ENCODE measurements at regions not wholly inside any gene's neighbourhood (a gene's known extent, or its start where the extent isn't known, plus 50 kb on each side); places are given as distances from the start of the nearest gene placed in this dataset.

GRCh38 chr2:136191041-136191440 is 73.1 kb upstream of the CXCR4 start:
- DNase-seq (ENCODE audit: low read depth in 4 of 4, low spot score in 1 of 4): no peak

DNA sequence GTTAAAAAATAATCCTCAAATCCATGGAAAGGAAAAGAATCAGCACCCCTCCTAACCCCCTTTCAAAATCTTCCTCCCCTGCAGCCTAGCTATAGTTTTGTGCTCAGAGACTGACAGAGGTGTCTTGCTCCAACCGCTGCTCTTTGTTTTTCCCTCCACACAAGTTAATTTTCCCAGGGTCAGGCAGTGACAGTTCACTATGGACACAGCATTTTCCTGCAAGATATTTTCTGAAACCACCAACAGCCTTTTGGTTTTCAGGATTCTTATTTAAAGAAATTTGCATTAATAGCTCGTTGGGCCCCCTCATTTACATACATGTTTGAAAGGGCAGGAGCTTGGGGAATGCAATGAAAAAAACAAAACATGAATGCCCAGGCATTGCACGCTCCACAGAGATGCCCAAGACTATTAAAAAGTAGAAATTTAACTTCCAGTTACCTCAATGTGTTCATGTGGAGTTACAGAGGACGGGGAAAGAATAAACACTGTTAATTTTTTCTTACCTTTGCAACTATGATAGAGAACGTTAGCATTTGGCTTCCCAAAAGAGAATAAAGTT is 71.4 kb upstream of the CXCR4 start:
- no peak for DNase-seq (ENCODE audit: low read depth in 4 of 4, low spot score in 1 of 4)

DNA sequence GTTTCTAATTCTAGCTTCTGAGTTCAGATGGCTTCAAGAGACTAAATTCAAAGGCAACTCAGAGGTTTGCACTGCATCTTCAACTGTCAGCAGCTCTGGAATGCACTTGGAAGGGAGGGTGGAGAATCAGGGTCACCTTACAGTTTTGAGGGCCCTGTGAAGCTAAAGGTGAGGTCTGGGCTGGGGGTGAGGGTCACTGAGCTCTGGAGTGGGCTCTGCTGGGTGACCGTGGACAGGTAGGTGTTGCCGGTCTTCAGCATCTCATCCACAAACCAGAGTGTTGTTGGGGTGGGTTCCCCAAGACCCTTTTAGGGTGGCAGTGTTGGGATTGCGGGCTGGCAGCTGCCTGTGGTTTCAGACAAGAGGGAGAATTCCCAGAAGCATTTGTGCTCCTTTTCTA is 70.1 kb upstream of the CXCR4 start:
- DNase-seq (ENCODE audit: low read depth in 4 of 4, low spot score in 1 of 4): no peak

DNA sequence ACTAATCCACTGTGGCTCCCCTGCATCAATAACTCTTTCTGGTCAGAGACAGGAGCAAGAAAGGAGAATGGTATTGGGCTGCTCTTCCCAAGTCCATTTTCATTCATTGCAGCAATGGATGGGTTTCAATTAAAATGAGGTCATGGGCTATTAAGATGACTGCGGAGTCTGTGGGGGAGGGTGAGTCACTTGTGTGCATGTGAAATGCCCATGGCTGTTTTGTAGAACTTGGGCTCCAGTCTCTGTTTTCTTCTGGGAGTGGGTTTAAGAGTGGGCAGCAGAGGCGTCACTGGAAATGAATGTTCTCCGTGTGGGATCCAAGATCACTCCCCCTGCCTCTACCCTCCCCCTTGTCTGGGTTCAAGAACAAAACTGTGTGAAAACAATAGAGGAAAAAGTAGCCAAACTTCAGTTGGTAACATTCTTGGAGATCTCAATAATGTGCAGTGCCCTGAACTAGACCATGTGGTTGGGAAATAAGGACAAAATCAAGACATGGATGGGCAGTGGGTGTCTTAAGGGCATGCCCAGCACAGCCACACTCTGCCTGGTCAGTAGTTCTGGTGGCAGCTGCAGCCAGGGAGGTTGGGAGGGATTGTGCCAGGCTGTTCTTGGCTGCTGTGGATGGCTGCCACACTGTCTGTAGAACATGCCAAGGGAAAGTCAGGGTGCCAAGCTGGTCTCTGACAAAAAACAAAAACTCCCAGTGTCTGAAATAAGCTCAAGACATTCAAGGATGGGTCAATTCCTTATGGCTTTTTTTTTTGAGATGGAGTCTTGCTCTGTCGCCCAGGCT is 68.2 kb upstream of the CXCR4 start:
- no peak for DNase-seq (ENCODE audit: low read depth in 4 of 4, low spot score in 1 of 4)

- no peak for DNase-seq (ENCODE audit: low read depth in 4 of 4, low spot score in 1 of 4)
Measured at GRCh38 chr2:136183097-136183496, 65.1 kb upstream of the CXCR4 start.

DNA sequence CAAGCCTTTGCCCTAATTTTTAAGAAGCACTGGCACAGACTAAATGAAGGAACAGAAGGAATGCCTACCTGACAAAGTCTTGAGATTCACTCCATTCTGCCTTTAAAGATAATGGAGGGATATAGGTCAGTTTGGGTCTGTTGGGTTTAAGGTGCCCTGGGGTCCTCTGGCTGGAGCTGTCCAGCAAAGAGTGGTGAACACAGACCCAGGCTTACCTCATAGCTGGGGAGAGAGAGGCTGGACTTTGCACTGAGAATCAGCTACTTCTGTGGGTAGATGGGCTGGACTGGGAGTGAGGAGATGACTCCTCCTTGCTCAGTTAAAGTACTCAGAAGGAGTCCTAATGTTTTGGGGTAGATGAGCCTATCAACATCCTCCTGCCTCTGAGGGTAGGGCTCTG is 64.4 kb upstream of the CXCR4 start:
- no peak for DNase-seq (ENCODE audit: low read depth in 4 of 4, low spot score in 1 of 4)

DNA sequence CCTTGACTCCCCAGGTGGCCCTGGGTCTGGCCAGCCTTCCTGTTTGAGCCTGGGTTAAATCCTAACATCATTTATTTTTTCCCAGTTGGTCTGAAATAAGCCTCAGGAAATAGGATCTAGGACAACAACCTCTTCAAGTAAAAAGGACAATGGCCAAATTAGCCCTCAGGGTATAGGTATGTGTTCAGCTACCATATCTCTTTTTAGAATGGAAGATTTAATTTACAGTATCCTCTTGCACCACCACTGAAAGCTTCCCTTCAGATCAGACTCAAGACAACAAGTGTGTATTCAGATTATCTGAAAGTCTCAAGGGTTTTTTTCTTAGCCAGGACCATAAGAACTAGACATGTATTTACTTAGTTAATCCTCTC is 61.6 kb upstream of the CXCR4 start:
- DNase-seq (ENCODE audit: low read depth in 4 of 4, low spot score in 1 of 4): no peak

DNA sequence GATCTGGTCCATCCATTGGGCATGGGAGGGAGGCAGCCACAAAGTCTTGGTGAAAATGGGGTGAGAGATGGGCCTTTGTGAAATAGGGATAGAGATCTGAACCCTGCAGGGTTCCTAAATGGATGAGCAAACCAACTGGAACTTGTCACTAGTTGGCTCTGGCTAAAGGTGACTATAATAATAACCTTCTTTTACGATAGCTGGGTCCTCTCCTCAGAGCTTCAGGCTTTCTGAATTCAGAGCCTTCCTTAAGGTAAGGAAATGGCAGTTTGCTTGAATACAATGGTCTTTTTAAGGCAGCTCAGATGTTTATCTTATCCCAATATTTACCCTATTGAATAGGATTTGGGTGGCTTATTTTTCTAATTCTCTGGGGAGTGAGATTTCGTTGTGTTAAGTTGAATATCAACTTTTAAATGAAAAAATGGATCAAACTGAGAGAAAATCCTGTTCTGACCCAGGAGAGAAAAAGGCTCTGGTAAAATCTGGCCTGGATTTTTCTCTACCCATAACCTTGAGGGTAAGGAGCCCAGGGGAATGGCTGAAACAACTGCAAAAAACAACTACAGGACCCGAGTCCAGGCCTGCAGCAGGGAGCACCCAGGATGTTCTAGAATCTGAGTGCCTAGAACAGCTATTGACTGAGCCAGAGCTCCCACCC is 61.1 kb upstream of the CXCR4 start:
- no peak for DNase-seq (ENCODE audit: low read depth in 4 of 4, low spot score in 1 of 4)

- DNase-seq (ENCODE audit: low read depth in 4 of 4, low spot score in 1 of 4): no peak
Measured at GRCh38 chr2:136175868-136176267, 57.9 kb upstream of the CXCR4 start.

DNA sequence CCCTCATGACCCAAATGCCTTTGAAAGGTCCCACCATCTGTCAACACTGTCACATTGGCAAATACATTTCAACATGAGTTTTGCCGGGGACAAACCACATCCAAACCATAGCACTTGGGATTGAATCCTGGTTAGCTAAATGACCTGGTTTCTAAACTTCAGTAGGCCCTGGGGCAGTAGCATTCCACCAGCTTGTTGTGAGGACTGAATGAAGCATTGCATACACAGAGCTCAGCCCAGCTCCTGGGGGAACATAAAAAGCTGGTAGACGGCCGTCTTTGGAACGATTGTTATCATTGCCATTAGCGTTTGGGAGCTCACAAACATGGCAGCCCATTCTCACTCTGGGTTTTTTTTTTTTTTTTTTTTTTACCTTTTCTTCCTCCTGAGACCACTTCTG is 57.5 kb upstream of the CXCR4 start:
- no peak for DNase-seq (ENCODE audit: low read depth in 4 of 4, low spot score in 1 of 4)

DNA sequence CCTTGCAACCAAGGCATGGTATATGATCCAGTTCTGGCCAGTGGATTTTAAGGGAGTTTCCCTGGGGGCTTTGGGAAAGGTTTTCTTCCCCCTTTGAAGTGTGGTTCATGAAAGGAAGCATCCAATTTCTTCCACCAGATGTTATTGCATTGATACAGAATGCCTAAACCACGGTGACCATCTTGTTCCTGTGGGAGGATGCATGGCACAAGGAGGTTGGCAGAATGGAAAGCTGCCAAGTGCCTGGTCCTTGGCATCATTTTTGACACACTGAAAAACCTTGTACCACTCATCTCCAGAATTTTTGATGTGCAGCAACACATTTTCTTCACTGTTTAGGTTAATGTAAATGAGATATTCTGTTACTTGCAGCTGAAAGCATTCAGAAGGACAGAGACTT is 55.2 kb upstream of the CXCR4 start:
- DNase-seq (ENCODE audit: low read depth in 4 of 4, low spot score in 1 of 4): no peak

DNA sequence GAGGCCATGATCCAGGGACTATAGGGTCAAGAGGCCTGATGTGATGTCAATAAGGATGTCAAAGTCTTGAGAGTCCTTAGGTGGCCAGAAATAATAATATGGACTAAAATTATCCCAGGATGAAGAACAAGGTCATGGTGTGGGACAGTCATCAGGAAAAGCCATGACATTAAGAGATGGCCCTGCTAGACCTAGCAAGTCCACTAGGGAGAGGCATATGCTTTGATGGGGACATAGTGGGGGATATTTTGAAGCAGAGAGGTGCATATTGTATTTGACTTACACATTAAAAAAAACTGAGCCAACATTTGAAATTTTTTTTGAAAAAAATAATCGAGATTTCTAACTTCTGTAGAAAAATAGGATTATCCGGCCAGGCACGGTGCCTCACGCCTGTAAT is 53.3 kb upstream of the CXCR4 start:
- DNase-seq (ENCODE audit: low read depth in 4 of 4, low spot score in 1 of 4): no peak

- no peak for DNase-seq (ENCODE audit: low read depth in 4 of 4, low spot score in 1 of 4)
Measured at GRCh38 chr2:136168720-136169119, 50.8 kb upstream of the CXCR4 start.

DNA sequence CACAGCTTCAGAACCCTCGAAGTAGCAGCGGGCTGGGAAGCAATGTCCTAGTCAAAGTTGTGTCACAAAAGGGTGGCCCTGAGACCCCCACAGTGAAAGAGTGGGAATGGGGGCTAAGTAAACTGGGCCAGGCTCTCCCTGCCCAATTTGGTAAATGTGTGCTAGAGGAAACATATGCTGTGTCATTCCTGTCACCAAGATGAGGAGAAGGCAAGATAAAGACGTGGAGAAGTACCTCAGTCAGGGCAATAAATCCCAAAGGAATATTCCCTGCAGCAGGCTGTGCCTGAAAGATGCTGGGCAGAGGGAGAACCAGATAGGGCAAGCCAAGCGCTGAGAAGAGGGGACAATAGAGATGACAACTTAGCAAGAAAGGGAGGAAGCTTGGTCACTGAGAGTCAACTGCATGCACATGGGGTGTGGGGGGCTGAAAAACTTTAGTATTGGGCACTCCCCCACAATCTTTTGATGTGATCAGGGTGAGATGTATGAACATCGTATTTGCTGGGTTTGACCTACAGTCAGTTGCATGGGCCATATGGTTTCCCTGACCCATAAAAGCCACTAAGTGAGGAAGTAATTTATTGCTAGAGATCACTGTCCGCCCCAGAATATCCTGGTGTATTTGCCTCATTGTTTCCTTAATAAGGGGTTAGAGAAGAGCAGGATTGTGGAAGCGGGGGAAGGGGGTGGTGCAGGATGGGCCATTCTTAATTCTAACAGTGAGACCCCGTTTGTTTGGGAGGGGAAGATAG is 49.9 kb upstream of the CXCR4 start:
- DNase-seq (ENCODE audit: low read depth in 4 of 4, low spot score in 1 of 4): no peak
